HUES64 (cell line): ENCODE measurements at regions not wholly inside any gene's neighbourhood (a gene's known extent, or its start where the extent isn't known, plus 50 kb on each side); places are given as distances from the start of the nearest gene placed in this dataset.
"Not testable (repeated sequence)": the region's sequence is repeated elsewhere in the genome, so short reads cannot be mapped to it uniquely, and the experiment has no call there.

Experiments used
- H3K27ac ChIP-seq: 2 replicates; pipeline ENCODE4 v1.7.0; 2013; ENCODE audit warnings: low read depth, low read length, inconsistent platforms
- H3K27me3 ChIP-seq: 2 replicates; pipeline ENCODE4 v1.6.1; 2013; ENCODE audit warnings: mild to moderate bottlenecking, low read length; ENCODE audit not compliant: insufficient read depth
- H3K36me3 ChIP-seq: 2 replicates; pipeline ENCODE4 v1.6.1; 2013; ENCODE audit warnings: mild to moderate bottlenecking, low read length; ENCODE audit not compliant: insufficient read depth
- H3K4me1 ChIP-seq: 2 replicates; pipeline ENCODE4 v1.6.1; 2013; ENCODE audit warnings: mild to moderate bottlenecking, low read length, moderate library complexity; ENCODE audit not compliant: insufficient read depth
- H3K4me3 ChIP-seq: 2 replicates; pipeline ENCODE4 v1.5.1; 2013; ENCODE audit warnings: mild to moderate bottlenecking, low read length, moderate library complexity
- H3K9ac ChIP-seq: 2 replicates; pipeline ENCODE4 v1.6.1; 2013; ENCODE audit warnings: mild to moderate bottlenecking, low read depth, low read length
- H3K9me3 ChIP-seq: 2 replicates; pipeline ENCODE4 v1.6.1; 2013; ENCODE audit warnings: low read depth, low read length; ENCODE audit not compliant: insufficient read depth
- WGBS: fragments of 150-250, 120-280 bp; methylation state at CpG from one replicate; pipeline ENCODE4 v1.1.7; 2013; ENCODE audit warnings: missing lambda C conversion rate; 5-methylcytosine and 5-hydroxymethylcytosine counted together

DNA sequence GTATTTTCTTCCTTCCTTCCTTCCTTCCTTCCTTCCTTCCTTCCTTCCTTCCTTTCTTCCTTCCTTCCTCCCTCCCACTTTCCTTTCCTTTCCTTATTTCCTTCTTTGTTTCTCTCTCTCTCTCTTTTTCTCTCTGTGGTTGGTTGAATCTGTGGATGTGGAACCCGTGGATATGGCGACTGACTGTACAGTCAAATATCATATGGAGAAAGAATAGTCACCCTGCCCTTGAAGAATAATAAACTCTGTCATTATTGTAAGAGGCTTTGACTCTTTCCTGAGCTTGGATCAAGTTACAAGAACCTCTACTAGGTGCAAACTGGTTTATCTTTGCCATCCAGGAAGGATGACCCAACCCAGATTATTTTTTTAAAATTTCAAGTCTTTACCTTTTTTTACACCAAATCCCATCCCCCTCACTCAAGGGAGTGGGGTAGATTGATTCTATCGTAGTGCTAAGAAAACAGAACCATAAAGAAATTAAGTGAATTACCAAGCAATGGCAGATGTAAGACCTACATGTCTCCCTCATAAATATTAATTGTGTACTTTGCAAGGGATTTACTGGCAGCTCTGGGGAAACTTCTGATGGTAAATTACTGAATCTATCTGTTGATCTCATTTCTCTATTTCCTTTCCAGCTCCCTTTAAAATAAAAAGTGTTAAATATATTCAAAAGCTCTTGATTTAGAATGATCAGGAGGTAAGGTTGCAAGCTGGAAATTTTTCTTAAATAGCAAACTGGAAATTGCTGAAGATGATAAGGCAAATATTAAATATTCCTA, 667.5 kb downstream of the UTRN start:
- WGBS: no CpG with 5 or more reads among the region's 3 CpGs
- no peaks in the 10 kb centered on the region for H3K36me3 ChIP-seq
- H3K4me3 ChIP-seq: no peak overlapping the region
- H3K9ac ChIP-seq: no peak overlapping the region
- no peak overlapping the region for H3K27ac ChIP-seq
- H3K27me3 ChIP-seq: no peaks in the 10 kb centered on the region
- H3K9me3 ChIP-seq: no peaks in the 10 kb centered on the region
- H3K4me1 ChIP-seq: peaks cover 34% of the 10 kb centered on the region

DNA sequence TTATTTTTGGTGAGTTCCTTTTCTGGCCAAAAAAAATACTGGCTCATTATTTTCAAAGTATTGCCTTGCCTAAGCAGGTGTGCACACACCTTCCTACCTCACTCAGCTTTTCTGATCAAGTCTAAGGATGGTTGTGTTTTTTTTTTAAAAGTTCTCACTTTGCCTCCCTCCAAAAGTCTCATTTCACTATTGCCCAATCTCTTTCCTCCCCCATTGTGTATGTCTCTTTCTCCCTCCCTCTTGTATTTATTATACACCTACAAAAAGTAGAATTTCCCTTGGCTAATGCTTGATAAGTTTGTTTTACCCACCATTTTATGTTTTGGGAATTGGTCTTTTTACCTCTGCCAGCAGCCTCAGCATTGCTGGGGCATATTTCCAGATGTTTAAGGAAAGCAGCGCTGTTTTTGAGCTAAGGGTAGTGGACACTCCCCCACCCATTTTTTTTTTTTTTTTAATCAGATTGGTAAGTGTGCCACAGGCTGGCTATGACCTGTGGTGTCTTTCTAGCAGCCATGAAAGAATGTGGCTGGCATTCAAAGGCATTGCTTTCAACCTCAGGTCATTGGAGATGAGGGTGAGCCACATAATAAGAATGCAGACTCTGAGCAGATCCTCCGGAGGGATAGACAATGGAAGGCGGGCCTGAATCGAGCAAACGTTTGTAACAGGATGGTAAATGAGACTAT, 668.6 kb downstream of the UTRN start:
- H3K27ac ChIP-seq: no peak overlapping the region
- H3K4me1 ChIP-seq: peaks cover 34% of the 10 kb centered on the region
- H3K27me3 ChIP-seq: no peaks in the 10 kb centered on the region
- no peak overlapping the region for H3K9ac ChIP-seq
- no peaks in the 10 kb centered on the region for H3K36me3 ChIP-seq
- 69% methylated on average over 5 of the region's 5 CpGs for WGBS
- no peak overlapping the region for H3K4me3 ChIP-seq
- no peaks in the 10 kb centered on the region for H3K9me3 ChIP-seq

DNA sequence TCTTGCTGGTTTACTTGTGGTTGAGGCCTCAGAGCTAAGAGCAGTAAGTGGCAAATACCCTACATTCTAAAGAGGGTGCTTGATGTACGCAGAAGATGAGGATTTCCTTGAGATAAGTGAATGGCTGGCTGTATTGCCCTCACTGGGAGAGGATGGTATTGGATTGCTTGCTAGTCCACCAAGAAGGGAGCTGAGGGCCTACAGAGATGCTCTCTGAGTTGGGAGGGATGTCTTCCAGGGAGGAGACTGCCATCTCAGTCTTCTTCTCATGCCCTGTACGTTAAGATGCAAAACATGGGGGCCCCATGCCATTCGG, 669.1 kb downstream of the UTRN start:
- Histone ChIP-seq H3K27ac (no peak overlapping the region), H3K9ac (no peak overlapping the region)
- 91% methylated on average over 3 of the region's 3 CpGs for WGBS

DNA sequence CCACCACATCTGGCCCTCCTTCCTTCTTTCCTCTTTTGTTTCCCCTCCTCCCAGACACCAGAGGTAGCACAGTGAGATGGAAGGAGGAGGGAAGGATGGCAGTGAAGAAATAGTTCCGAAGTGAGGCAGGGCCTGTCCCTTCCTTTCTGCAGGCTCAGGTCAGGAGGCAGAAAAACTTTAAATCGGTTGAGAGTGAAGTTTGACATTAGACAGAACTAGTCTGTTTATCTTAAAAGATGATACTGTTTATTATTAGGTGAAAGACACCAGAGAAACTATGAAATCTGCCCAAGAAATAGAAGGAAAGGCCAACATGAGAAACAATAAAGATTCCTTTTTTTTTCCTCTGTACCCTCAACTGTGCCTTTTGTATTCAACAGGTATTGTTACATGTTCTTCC, 670.3 kb downstream of the UTRN start:
- Histone ChIP-seq H3K36me3 (no peaks in the 10 kb centered on the region), H3K27ac (no peak overlapping the region), H3K9ac (no peak overlapping the region), H3K9me3 (no peaks in the 10 kb centered on the region), H3K27me3 (no peaks in the 10 kb centered on the region), H3K4me3 (no peak overlapping the region), H3K4me1 (peaks cover 34% of the 10 kb centered on the region)
- WGBS: 81% methylated on average over 2 of the region's 2 CpGs

More for the DNA sequence above, 669.1 kb downstream of the UTRN start:
- Histone ChIP-seq H3K27me3 (no peaks in the 10 kb centered on the region), H3K4me3 (no peak overlapping the region), H3K36me3 (no peaks in the 10 kb centered on the region), H3K4me1 (peaks cover 34% of the 10 kb centered on the region), H3K9me3 (no peaks in the 10 kb centered on the region)

DNA sequence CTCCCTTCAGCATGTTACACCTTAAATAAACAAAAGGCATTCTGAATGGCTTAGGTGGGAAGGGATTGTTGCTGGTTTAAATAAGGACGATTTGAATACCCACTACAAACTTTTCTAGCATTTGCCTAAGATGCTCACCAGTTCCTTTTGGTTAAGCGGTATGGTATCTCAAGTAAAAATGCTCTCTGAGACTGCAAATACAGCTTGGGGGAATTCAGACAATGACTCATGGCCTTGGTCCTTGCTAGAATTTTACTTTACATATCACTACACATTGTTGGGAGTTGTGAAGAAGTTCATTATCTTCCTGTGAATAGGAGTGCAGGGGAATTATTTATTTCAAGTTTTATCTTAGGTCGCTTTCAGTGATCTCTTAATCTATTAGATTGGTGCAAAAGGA, 670.7 kb downstream of the UTRN start:
- no peak overlapping the region for H3K4me3 ChIP-seq
- WGBS: 63% methylated on average over 3 of the region's 3 CpGs

DNA sequence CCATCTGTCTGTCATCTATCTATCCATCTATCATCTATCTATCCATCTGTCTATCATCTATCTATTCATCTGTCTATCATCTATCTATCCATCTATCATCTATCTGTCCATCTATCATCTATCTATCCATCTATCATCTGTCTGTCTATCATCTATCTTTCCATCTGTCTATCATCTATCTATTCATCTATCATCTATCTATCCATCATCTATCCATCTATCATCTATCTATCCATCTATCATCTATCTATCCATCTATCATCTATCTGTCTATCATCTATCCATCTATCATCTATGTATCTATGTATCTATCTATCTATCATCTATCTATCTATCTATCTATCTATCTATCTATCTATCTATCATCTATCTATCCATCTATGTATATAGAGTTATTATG, 671.6 kb downstream of the UTRN start:
- H3K9me3 ChIP-seq, H3K27ac ChIP-seq, H3K9ac ChIP-seq, H3K27me3 ChIP-seq, H3K36me3 ChIP-seq, H3K4me3 ChIP-seq: not testable (repeated sequence)
- peaks cover 25% of the 10 kb centered on the region for H3K4me1 ChIP-seq

More for the DNA sequence above, 670.7 kb downstream of the UTRN start:
- H3K27me3 ChIP-seq: no peaks in the 10 kb centered on the region
- H3K36me3 ChIP-seq: no peaks in the 10 kb centered on the region
- H3K9me3 ChIP-seq: no peaks in the 10 kb centered on the region
- peaks cover 34% of the 10 kb centered on the region for H3K4me1 ChIP-seq
- H3K27ac ChIP-seq: no peak overlapping the region
- H3K9ac ChIP-seq: no peak overlapping the region

DNA sequence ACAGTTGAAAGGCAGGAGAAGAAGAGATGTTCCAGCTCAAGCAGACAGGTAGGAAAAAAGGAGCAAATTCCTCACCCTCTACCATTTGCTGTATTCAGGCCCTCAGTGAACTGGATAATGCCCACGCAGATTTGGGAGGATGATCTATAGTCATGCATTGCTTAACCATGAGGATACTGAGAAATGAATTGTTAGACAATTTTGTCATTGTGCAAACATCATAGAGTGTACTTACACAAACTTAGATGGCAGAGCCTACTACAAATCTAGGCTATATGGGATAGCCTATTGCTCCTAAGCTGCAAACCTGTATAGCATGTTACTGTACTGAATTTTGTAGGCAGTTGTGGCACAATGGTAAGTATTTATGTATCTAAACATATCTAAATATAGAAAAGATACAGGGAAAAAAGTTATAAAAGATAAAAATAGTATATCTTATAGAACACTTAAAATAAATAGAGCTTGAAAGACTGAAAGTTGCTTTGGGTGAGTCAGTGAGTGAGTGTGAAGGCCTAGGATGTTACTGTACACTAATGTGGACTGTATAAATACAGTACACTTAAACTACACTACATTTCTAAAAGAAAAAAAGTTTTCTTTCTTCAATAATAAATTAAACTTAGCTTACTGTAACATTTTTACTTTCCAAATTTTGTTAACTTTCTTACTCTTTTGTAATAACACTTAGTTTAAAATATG, 672.3 kb downstream of the UTRN start:
- no peaks in the 10 kb centered on the region for H3K27me3 ChIP-seq
- 100% methylated on average over 1 of the region's 1 CpG for WGBS
- no peaks in the 10 kb centered on the region for H3K9me3 ChIP-seq
- H3K9ac ChIP-seq: no peak overlapping the region
- H3K4me3 ChIP-seq: no peak overlapping the region
- H3K4me1 ChIP-seq: peaks cover 19% of the 10 kb centered on the region
- H3K27ac ChIP-seq: no peak overlapping the region
- H3K36me3 ChIP-seq: no peaks in the 10 kb centered on the region

DNA sequence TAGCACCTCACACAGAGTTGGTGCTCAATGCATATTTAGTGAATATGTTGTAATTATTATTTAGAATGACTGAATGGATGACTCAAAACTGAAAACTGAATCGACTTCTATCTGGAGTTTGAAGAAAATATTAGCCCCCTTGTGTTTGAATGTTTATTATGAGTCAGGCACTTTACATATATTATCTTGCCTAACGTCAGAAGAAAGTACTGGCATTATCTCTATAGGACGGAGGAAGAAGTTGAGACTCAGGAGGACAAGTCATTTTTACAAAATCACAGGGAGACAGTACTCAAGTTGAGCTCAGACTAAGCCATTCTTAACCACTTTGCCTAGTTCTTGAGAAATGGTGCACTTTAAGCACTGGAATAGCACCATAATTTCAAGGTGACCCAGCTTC, 684.0 kb downstream of the UTRN start:
- H3K4me1 ChIP-seq: peaks cover 7% of the 10 kb centered on the region; the same call in 1 of the 2 replicates
- no peaks in the 10 kb centered on the region for H3K27me3 ChIP-seq
- no peak overlapping the region for H3K9ac ChIP-seq
- H3K4me3 ChIP-seq: no peak overlapping the region
- H3K9me3 ChIP-seq: no peaks in the 10 kb centered on the region
- H3K36me3 ChIP-seq: no peaks in the 10 kb centered on the region
- H3K27ac ChIP-seq: no peak overlapping the region
- 94% methylated on average over 3 of the region's 3 CpGs for WGBS

DNA sequence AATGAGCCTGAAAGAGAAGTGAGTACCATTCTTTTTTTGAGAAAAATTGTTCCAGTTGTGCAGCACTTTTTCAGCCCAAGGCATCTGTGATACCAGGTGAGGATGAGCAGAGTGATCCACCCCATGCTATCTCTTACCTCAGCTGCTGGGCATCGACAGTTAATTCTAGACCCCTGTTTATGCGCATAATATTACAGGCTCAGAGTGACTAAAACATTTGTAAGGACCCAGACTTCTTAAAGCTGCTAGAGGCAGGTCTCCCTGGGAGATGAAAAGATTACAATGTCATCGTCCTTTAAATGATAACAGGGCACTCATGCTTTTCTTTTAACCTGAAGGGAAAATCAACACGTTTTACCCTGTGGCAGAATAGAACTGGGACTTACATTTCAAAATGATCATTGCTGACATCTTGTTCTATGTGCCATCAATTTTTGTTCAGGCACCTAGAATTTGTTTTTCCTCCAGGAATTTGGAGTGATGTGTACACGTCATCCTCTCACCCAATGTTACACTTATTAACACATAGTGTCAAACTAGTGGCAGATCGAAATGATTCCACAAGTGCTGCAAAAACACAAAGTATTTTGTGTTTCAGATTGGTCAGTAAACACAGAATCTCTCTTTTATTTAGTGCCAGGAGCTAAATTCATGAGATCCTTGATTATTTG, 684.6 kb downstream of the UTRN start:
- Histone ChIP-seq H3K27me3 (no peaks in the 10 kb centered on the region), H3K36me3 (no peaks in the 10 kb centered on the region), H3K4me3 (no peak overlapping the region), H3K9me3 (no peaks in the 10 kb centered on the region), H3K27ac (no peak overlapping the region), H3K4me1 (peaks cover 7% of the 10 kb centered on the region; the same call in 1 of the 2 replicates), H3K9ac (no peak overlapping the region)
- 75% methylated on average over 6 of the region's 6 CpGs for WGBS

DNA sequence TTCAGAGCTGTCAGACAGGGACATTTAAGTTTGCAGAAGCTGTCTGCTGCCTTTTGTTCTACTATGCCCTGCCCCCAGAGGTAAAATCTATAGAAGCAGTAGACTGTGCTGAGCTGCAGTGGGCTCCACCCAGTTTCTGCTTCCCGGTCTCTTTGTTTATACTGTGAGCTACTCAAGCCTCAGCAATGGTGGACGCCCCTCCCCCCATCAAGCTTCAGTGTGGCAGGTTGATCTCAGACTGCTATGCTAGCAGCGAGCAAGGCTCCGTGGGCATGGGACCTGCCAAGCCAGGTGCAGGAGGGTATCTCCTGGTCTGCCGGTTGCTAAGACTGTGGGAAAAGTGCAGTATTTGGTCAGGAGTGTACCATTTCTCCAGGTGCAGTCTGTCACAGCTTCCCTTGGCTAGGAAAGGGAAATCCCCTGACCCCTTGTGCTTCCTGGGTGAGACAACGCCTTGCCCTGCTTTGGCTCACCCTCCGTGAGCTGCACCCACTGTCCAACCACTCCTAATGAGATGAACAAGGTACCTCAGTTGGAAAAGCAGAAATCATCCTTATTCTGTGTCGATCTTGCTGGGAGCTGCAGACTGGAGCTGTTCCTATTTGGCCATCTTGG, 692.2 kb downstream of the UTRN start:
- not testable (repeated sequence) for H3K9me3 ChIP-seq, H3K4me3 ChIP-seq, H3K36me3 ChIP-seq, H3K27me3 ChIP-seq
- peak overlapping the region; percentile 48 for H3K27ac ChIP-seq
- H3K9ac ChIP-seq: peak overlapping the region; percentile 62; the same call in 1 of the 2 replicates
- WGBS: 56% methylated on average over 8 of the region's 8 CpGs
- H3K4me1 ChIP-seq: peaks cover 14% of the 10 kb centered on the region; the same call in 1 of the 2 replicates
